Karpas-422 (cell line): ENCODE measurements at regions not wholly inside any gene's neighbourhood (a gene's known extent, or its start where the extent isn't known, plus 50 kb on each side); places are given as distances from the start of the nearest gene placed in this dataset.
A peak's percentile ranks its signal among the peaks of the same experiment; 100 is the strongest.
"Not testable (repeated sequence)": the region's sequence is repeated elsewhere in the genome, so short reads cannot be mapped to it uniquely, and the experiment has no call there.

ENCODE experiments used
- DNase-seq: peaks from one replicate; pipeline ENCODE4 v3.0.0-alpha.2; 2015
- H2AFZ ChIP-seq: fragments of 200-600 bp; sonication (generic); 2 replicates; pipeline ENCODE4 v1.6.1; 2014; ENCODE audit warnings: antibody characterized with exemption, low read length, mixed read lengths
- H3K27ac ChIP-seq: fragments of 200-600 bp; sonication (generic); 2 replicates; pipeline ENCODE4 v1.5.1; 2014; ENCODE audit warnings: mild to moderate bottlenecking, low read length, moderate library complexity
- H3K27me3 ChIP-seq: fragments of 200-600 bp; sonication (generic); 2 replicates; pipeline ENCODE4 v1.6.1; 2014; ENCODE audit warnings: low read length, mixed read lengths
- H3K36me3 ChIP-seq: fragments of 200-600 bp; sonication (generic); 2 replicates; pipeline ENCODE4 v1.6.1; 2014; ENCODE audit warnings: low read length, mixed read lengths; ENCODE audit not compliant: insufficient read depth
- H3K4me1 ChIP-seq: fragments of 200-600 bp; sonication (generic); 2 replicates; pipeline ENCODE4 v1.6.1; 2014; ENCODE audit warnings: mild to moderate bottlenecking, low read length, mixed read lengths
- H3K4me2 ChIP-seq: fragments of 200-600 bp; sonication (generic); 2 replicates; pipeline ENCODE4 v1.6.1; 2014; ENCODE audit warnings: low read length, low read depth, mild to moderate bottlenecking; ENCODE audit not compliant: poor library complexity, severe bottlenecking
- H3K4me3 ChIP-seq: fragments of 200-600 bp; sonication (generic); 2 replicates; pipeline ENCODE4 v1.5.1; 2014; ENCODE audit warnings: mild to moderate bottlenecking, antibody characterized with exemption, low read length, mixed read lengths
- H3K79me2 ChIP-seq: fragments of 200-600 bp; sonication (generic); 2 replicates; pipeline ENCODE4 v1.6.1; 2014; ENCODE audit warnings: mild to moderate bottlenecking, low read length, mixed read lengths
- H3K9ac ChIP-seq: fragments of 200-600 bp; sonication (generic); 2 replicates; pipeline ENCODE4 v1.6.0; 2014; ENCODE audit warnings: low read length
- H3K9me2 ChIP-seq: fragments of 200-600 bp; sonication (generic), shearing (Covaris generic); replicated peaks from 2 replicates; pipeline ENCODE4 v1.6.0; 2014; ENCODE audit warnings: mild to moderate bottlenecking, low read length, moderate library complexity; ENCODE audit not compliant: insufficient read depth
- H3K9me3 ChIP-seq: fragments of 300-700, 200-600 bp; sonication (generic); 2 replicates; pipeline ENCODE4 v1.6.1; 2014; ENCODE audit warnings: low read length, mixed read lengths
- H4K20me1 ChIP-seq: fragments of 200-600 bp; sonication (generic); 2 replicates; pipeline ENCODE4 v1.6.1; 2014; ENCODE audit warnings: mild to moderate bottlenecking, antibody characterized with exemption, low read length, low read depth; ENCODE audit not compliant: insufficient read depth

GRCh38 chr1:206281912-206282654, 78.7 kb downstream of the SRGAP2 start:
- not testable (repeated sequence) for H3K9ac ChIP-seq, H3K9me2 ChIP-seq, H3K9me3 ChIP-seq, H3K4me3 ChIP-seq, H2AFZ ChIP-seq, H4K20me1 ChIP-seq, H3K27ac ChIP-seq, H3K4me1 ChIP-seq, DNase-seq, H3K36me3 ChIP-seq, H3K27me3 ChIP-seq, H3K79me2 ChIP-seq
- peak overlapping the region; percentile 29 for H3K4me2 ChIP-seq

GRCh38 chr1:206285024-206285960, 82.0 kb downstream of the SRGAP2 start:
- H3K4me2 ChIP-seq, H3K9me3 ChIP-seq, H2AFZ ChIP-seq, H3K4me3 ChIP-seq, H3K79me2 ChIP-seq, H3K27me3 ChIP-seq, H3K27ac ChIP-seq, H3K36me3 ChIP-seq, H3K4me1 ChIP-seq, H3K9ac ChIP-seq, DNase-seq, H4K20me1 ChIP-seq, H3K9me2 ChIP-seq: not testable (repeated sequence)

- not testable (repeated sequence) for H3K9me3 ChIP-seq, H3K79me2 ChIP-seq, DNase-seq, H3K36me3 ChIP-seq, H3K9ac ChIP-seq, H3K4me2 ChIP-seq, H3K4me3 ChIP-seq, H3K9me2 ChIP-seq, H3K27me3 ChIP-seq, H2AFZ ChIP-seq, H4K20me1 ChIP-seq, H3K27ac ChIP-seq, H3K4me1 ChIP-seq
These were observed 84.4 kb downstream of the SRGAP2 start for GRCh38 chr1:206287759-206288158.

- not testable (repeated sequence) for H3K36me3 ChIP-seq, DNase-seq, H3K9me2 ChIP-seq, H2AFZ ChIP-seq, H3K27me3 ChIP-seq, H3K4me3 ChIP-seq, H3K27ac ChIP-seq, H3K9ac ChIP-seq, H4K20me1 ChIP-seq, H3K4me1 ChIP-seq, H3K4me2 ChIP-seq, H3K79me2 ChIP-seq, H3K9me3 ChIP-seq
These were observed 85.1 kb downstream of the SRGAP2 start for GRCh38 chr1:206288453-206288852.

GRCh38 chr1:206297145-206298031, 94.0 kb downstream of the SRGAP2 start:
- H2AFZ ChIP-seq, H3K27ac ChIP-seq, H3K36me3 ChIP-seq, H3K9me3 ChIP-seq, H3K9ac ChIP-seq, H3K9me2 ChIP-seq, H3K4me2 ChIP-seq, H3K27me3 ChIP-seq, H3K79me2 ChIP-seq, H3K4me3 ChIP-seq, H4K20me1 ChIP-seq, H3K4me1 ChIP-seq, DNase-seq: not testable (repeated sequence)

- H3K36me3 ChIP-seq, H3K4me2 ChIP-seq, H2AFZ ChIP-seq, H3K4me3 ChIP-seq, H4K20me1 ChIP-seq, H3K27ac ChIP-seq, DNase-seq, H3K9me3 ChIP-seq, H3K27me3 ChIP-seq, H3K4me1 ChIP-seq, H3K9me2 ChIP-seq, H3K79me2 ChIP-seq, H3K9ac ChIP-seq: not testable (repeated sequence)
These were observed 94.7 kb downstream of the SRGAP2 start for GRCh38 chr1:206298032-206298392.

GRCh38 chr1:206299181-206299791, 95.9 kb downstream of the SRGAP2 start:
- not testable (repeated sequence) for H3K4me3 ChIP-seq, H3K4me1 ChIP-seq

GRCh38 chr1:206299942-206300341, 96.6 kb downstream of the SRGAP2 start:
- H3K27me3 ChIP-seq, H3K4me3 ChIP-seq, H3K4me1 ChIP-seq, H3K9ac ChIP-seq, H3K36me3 ChIP-seq, H3K79me2 ChIP-seq, H3K9me3 ChIP-seq, H4K20me1 ChIP-seq, H2AFZ ChIP-seq, H3K9me2 ChIP-seq, H3K27ac ChIP-seq, H3K4me2 ChIP-seq, DNase-seq: not testable (repeated sequence)

More at GRCh38 chr1:206299181-206299791, 95.9 kb downstream of the SRGAP2 start:
- H3K79me2 ChIP-seq, H3K27ac ChIP-seq, DNase-seq, H3K9ac ChIP-seq, H3K9me3 ChIP-seq, H3K27me3 ChIP-seq, H3K36me3 ChIP-seq, H3K9me2 ChIP-seq, H4K20me1 ChIP-seq, H2AFZ ChIP-seq, H3K4me2 ChIP-seq: not testable (repeated sequence)
